MM.1S (cell line): ENCODE measurements at regions not wholly inside any gene's neighbourhood (a gene's known extent, or its start where the extent isn't known, plus 50 kb on each side); places are given as distances from the start of the nearest gene placed in this dataset.

Experiments used
- EZH2 ChIP-seq: fragments of 300-600 bp; sonication (generic); optimal IDR thresholded peaks from 2 replicates; pipeline ENCODE3; 2017; ENCODE audit warnings: low read depth, mild to moderate bottlenecking, antibody characterized with exemption, low read length, mixed read lengths
- EZH2phosphoT487 ChIP-seq: fragments of 300-600 bp; sonication (generic); IDR thresholded peaks from 2 replicates; pipeline ENCODE4 v1.6.1; 2018; ENCODE audit warnings: antibody characterized with exemption, low read length
- TF ChIP-seq, protein P1 (sequence below): fragments of 300-600 bp; sonication (generic); IDR thresholded peaks from 2 replicates; pipeline ENCODE4 v1.5.1; 2016; ENCODE audit warnings: antibody characterized with exemption, low read length, mixed read lengths

DNA sequence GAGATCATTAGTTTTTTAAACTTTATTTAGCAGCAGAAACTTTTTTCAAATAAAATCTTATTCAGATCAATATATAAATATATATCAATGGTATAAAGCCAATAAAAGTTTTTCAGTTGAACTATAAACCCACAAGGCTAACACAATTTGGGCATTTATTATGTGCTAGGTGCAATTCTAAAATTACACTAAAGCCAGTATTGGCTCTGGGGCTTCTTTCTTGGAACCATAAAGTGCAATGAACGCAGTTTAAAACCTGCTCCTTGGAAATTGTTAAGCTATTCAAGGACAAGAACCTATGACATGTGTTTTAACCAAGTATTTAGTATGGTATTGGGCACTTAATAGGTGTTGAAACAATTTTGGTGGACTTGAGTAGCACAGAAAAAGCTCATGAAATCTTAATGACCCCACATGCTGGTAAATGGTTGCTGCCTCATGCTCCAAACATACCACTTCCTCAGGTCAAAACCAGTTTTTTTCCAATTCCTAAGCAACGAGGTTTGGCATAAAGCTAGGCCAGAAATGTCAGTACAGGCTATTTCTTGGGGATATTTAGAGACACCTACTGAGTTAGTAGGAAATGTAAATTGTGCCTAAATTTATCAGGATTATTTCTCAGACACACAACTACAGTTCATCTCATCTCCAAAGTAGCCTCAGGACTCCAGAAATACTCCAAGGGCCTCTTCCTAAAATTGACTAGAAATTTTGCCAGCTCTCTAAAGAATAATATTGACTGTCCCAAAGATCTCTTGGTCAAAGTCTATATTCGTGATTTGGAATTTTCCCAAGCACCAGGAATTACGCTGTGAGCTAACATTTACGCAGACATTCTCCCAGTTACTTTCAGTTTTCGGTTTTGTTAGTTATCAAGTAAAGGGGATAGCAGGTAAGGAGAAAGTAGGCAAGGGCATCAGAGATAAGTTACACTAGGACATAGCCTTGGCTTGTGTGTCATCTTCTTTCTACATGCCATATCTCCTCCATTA is 90.9 kb upstream of the LGSN start:
- TF ChIP-seq, protein P1, sequence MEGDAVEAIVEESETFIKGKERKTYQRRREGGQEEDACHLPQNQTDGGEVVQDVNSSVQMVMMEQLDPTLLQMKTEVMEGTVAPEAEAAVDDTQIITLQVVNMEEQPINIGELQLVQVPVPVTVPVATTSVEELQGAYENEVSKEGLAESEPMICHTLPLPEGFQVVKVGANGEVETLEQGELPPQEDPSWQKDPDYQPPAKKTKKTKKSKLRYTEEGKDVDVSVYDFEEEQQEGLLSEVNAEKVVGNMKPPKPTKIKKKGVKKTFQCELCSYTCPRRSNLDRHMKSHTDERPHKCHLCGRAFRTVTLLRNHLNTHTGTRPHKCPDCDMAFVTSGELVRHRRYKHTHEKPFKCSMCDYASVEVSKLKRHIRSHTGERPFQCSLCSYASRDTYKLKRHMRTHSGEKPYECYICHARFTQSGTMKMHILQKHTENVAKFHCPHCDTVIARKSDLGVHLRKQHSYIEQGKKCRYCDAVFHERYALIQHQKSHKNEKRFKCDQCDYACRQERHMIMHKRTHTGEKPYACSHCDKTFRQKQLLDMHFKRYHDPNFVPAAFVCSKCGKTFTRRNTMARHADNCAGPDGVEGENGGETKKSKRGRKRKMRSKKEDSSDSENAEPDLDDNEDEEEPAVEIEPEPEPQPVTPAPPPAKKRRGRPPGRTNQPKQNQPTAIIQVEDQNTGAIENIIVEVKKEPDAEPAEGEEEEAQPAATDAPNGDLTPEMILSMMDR: no peak
- no peak for TF ChIP-seq EZH2phosphoT487
- TF ChIP-seq EZH2: no peak
